Neural progenitor cell (in vitro differentiated cells): ENCODE measurements at regions not wholly inside any gene's neighbourhood (a gene's known extent, or its start where the extent isn't known, plus 50 kb on each side); places are given as distances from the start of the nearest gene placed in this dataset.

Source experiments
- EZH2phosphoT487 ChIP-seq: fragments of 200-600 bp; sonication (generic); IDR thresholded peaks from 2 replicates; pipeline ENCODE4 v1.6.1; 2017; ENCODE audit warnings: antibody characterized with exemption
- TF ChIP-seq, protein P1 (sequence below): fragments of 200-600 bp; sonication (generic); IDR thresholded peaks from 2 replicates; pipeline ENCODE4 v1.5.1; 2017; ENCODE audit warnings: antibody characterized with exemption, mild to moderate bottlenecking

DNA sequence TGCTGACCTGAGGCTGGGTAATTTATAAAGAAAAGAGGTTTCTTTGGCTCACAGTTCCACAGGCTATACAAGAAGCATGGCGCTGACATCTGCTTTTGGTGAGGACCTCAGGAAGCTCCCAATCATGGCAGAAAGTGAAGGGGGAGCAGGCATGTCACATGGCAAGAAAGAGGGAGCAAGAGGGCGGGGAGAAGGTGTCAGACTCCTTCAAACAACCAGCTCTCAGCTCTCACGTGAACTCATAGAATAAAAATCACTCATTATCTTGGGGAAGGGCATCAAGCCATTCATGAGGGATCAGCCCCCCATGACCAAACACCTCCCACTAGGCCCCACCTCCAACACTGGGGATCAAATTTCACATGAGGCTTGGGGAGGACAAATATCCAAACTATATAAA lies 266.8 kb downstream of the RHOU start:
- TF ChIP-seq, protein P1, sequence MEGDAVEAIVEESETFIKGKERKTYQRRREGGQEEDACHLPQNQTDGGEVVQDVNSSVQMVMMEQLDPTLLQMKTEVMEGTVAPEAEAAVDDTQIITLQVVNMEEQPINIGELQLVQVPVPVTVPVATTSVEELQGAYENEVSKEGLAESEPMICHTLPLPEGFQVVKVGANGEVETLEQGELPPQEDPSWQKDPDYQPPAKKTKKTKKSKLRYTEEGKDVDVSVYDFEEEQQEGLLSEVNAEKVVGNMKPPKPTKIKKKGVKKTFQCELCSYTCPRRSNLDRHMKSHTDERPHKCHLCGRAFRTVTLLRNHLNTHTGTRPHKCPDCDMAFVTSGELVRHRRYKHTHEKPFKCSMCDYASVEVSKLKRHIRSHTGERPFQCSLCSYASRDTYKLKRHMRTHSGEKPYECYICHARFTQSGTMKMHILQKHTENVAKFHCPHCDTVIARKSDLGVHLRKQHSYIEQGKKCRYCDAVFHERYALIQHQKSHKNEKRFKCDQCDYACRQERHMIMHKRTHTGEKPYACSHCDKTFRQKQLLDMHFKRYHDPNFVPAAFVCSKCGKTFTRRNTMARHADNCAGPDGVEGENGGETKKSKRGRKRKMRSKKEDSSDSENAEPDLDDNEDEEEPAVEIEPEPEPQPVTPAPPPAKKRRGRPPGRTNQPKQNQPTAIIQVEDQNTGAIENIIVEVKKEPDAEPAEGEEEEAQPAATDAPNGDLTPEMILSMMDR: no peak
- TF ChIP-seq EZH2phosphoT487: no peak
